ENCODE measurements at regions not wholly inside any gene's neighbourhood (a gene's known extent, or its start where the extent isn't known, plus 50 kb on each side); places are given as distances from the start of the nearest gene placed in this dataset.

DNA sequence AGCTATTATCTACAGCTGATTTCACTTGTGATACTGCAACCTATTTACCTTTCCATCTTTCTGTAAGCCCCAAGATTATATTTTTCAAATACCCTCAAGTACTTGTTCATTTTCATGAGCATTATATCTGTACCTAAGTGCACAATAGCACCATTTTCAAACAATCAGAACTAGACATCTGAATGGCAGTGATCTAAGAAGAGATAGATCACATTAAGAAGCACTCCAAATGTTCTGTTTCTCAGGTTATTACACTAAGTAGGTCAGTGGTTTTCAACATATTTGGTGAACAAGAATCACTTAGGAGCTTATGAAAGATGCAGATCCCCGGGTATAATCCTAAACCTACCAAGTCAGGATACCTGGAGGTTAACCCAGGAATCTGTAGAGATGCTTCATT lies 872.7 kb downstream of the DCDC2C start:
- TF ChIP-seq, protein P1, sequence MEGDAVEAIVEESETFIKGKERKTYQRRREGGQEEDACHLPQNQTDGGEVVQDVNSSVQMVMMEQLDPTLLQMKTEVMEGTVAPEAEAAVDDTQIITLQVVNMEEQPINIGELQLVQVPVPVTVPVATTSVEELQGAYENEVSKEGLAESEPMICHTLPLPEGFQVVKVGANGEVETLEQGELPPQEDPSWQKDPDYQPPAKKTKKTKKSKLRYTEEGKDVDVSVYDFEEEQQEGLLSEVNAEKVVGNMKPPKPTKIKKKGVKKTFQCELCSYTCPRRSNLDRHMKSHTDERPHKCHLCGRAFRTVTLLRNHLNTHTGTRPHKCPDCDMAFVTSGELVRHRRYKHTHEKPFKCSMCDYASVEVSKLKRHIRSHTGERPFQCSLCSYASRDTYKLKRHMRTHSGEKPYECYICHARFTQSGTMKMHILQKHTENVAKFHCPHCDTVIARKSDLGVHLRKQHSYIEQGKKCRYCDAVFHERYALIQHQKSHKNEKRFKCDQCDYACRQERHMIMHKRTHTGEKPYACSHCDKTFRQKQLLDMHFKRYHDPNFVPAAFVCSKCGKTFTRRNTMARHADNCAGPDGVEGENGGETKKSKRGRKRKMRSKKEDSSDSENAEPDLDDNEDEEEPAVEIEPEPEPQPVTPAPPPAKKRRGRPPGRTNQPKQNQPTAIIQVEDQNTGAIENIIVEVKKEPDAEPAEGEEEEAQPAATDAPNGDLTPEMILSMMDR (IDR thresholded peaks at IDR 0.05), result no peak
- no peak for TF ChIP-seq POLR2A (IDR thresholded peaks at IDR 0.05)
- no peak overlapping the region for H3K27ac ChIP-seq
- no peak for DNase-seq
- no peaks in the 10 kb centered on the region for H3K9me3 ChIP-seq
- intact Hi-C loops (cut with DNase I), result no loop called here
- H3K27me3 ChIP-seq, result no peaks in the 10 kb centered on the region
- no peaks in the 10 kb centered on the region for H3K4me1 ChIP-seq
- no peaks in the 10 kb centered on the region for H3K36me3 ChIP-seq
- no peak overlapping the region for H3K4me3 ChIP-seq (replicated peaks in 1 of 3)
- WGBS, 2 donors, result 70 to 71% methylated on average over 1 of the region's 1 CpG

DNA sequence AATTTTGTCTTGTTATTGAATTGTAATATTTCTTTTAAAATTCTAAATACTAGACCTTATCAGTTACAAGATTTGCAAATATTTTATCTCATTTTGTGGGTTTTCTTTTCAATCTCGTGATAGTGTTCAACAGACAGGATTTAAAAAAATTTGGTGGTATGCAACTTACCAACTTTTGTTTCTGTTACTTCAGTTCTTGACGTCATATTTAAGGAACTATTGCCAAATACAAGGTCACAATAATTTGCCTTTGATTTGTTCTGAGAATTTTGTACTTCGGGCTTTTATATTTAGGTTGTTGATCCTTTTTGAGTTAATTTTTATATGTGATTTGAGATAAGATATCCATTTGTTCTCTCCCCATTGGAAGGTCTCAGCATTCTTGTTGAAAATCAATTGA lies 876.6 kb downstream of the DCDC2C start:
- no peak for DNase-seq
- H3K27ac ChIP-seq, result no peak overlapping the region
- H3K4me1 ChIP-seq, result no peaks in the 10 kb centered on the region
- no peaks in the 10 kb centered on the region for H3K36me3 ChIP-seq
- intact Hi-C loops (cut with DNase I), result no loop called here
- 87 to 88% methylated on average over 3 of the region's 3 CpGs for WGBS, 2 donors
- no peaks in the 10 kb centered on the region for H3K9me3 ChIP-seq
- H3K27me3 ChIP-seq, result no peaks in the 10 kb centered on the region
- TF ChIP-seq POLR2A (IDR thresholded peaks at IDR 0.05), result no peak
- TF ChIP-seq, protein P1 (IDR thresholded peaks at IDR 0.05), result no peak
- H3K4me3 ChIP-seq (replicated peaks in 1 of 3), result no peak overlapping the region

DNA sequence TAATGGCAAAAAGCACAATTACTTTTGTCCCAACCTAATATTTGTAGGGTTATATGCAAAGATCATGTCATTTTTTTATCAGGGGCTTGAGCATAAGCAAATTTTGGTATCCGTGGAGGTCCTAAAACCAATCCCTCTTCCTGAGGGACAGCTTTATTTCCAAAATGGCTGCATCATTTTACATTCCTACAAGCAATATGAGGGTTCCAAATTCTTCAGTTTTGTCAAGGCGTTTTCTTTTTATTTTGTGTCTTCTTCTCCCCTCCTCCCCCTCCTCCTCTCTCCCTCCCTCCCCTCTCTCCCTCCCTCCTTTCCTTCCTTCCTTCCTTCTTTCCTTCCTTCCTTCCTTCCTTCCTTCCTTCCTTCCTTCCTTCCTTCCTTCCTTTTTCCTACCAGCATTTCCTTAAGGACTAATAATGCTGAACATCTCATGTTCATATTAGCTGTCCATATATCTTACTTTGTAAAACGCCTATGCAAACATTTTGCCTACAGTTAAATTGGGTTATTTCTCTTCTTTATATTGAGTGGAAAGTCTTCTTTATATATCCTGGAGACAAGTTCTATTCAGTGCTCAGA lies 881.8 kb downstream of the DCDC2C start:
- intact Hi-C loops (cut with DNase I), result no loop called here
- Histone ChIP-seq H3K27ac (no peak overlapping the region), H3K4me3 (replicated peaks in 1 of 3) (no peak overlapping the region), H3K9me3 (no peaks in the 10 kb centered on the region), H3K36me3 (no peaks in the 10 kb centered on the region), H3K27me3 (no peaks in the 10 kb centered on the region), H3K4me1 (no peaks in the 10 kb centered on the region)
- WGBS, 2 donors, result 87% methylated on average over 3 of the region's 3 CpGs
- DNase-seq, result no peak
- TF ChIP-seq, protein P1 (IDR thresholded peaks at IDR 0.05), result no peak
- TF ChIP-seq POLR2A (IDR thresholded peaks at IDR 0.05), result no peak

DNA sequence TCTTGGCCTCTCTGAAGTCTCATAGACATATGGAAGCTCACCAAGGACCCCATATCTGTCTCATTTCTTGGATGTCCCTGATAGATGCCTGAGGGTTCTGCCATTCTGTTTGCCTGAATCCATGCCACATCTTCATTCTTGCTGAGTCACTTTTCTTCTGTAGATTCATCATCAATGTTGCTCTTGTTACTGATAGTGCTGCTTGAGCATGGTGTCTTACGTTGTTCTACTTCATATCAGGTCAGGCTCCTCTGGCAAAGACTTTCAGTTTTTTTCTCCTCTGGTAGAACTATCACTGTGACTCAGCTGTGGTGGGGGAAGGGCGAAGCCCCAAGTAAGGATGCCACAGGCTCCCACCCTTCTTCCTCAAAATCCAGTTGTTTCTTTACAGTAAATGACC lies 885.2 kb downstream of the DCDC2C start:
- no peak overlapping the region for H3K27ac ChIP-seq
- TF ChIP-seq, protein P1 (IDR thresholded peaks at IDR 0.05), result no peak
- no peak for TF ChIP-seq POLR2A (IDR thresholded peaks at IDR 0.05)
- no peaks in the 10 kb centered on the region for H3K9me3 ChIP-seq
- H3K27me3 ChIP-seq, result no peaks in the 10 kb centered on the region
- H3K4me3 ChIP-seq (replicated peaks in 1 of 3), result no peak overlapping the region
- intact Hi-C loops (cut with DNase I), result no loop called here
- no peaks in the 10 kb centered on the region for H3K4me1 ChIP-seq
- DNase-seq, result no peak
- H3K36me3 ChIP-seq, result no peaks in the 10 kb centered on the region
- 89% methylated on average over 2 of the region's 2 CpGs for WGBS, 2 donors

DNA sequence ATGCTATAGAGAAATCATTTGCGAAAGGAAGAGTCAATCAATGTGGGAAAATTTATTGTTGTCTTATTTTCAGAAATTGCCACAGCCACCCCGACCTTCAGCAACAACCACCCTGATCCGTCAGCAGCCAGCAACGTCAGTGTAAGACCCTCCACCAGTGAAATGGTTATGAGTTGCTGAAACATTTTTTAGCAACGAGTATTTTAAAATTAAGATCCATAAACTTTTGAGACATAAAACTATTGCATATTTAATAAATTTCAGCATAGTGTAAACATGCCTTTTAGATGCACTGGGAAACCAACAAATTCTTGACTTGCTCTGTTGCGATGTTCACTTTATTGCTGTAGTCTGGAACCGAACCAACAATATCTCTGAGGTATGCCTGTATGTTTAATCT lies 887.9 kb downstream of the DCDC2C start:
- WGBS, 2 donors, result 80 to 89% methylated on average over 7 of the region's 7 CpGs
- H3K27me3 ChIP-seq, result no peaks in the 10 kb centered on the region

More for the DNA sequence above, 887.9 kb downstream of the DCDC2C start:
- no peaks in the 10 kb centered on the region for H3K36me3 ChIP-seq
- intact Hi-C loops (cut with DNase I), result no loop called here
- no peaks in the 10 kb centered on the region for H3K9me3 ChIP-seq
- no peak for TF ChIP-seq POLR2A (IDR thresholded peaks at IDR 0.05)
- TF ChIP-seq, protein P1 (IDR thresholded peaks at IDR 0.05), result no peak
- no peak for DNase-seq
- H3K27ac ChIP-seq, result no peak overlapping the region
- H3K4me3 ChIP-seq (replicated peaks in 1 of 3), result no peak overlapping the region
- no peaks in the 10 kb centered on the region for H3K4me1 ChIP-seq

All from thyroid gland (tissue), 4 donors.